Pancreas (tissue), 10 donors: ENCODE measurements at regions not wholly inside any gene's neighbourhood (a gene's known extent, or its start where the extent isn't known, plus 50 kb on each side); places are given as distances from the start of the nearest gene placed in this dataset.

Experiments
- ATAC-seq, 4 donors: fragments of 200-7000 bp; cut with Tn5 transposase; one replicate each; pipeline versions ENCODE4 v1.8.0 to v1.9.1; 2020; ENCODE audit warnings: mild to moderate bottlenecking in 4 of 4, moderate library complexity in 4 of 4
- DNase-seq, 6 donors: peaks; one replicate each; pipeline ENCODE4 v3.0.0-alpha.2; 2020
- FAIRE-seq: peaks from 2 replicates; lab custom pipeline; 2012; peaks lifted over from hg19 to GRCh38; lab: Jason Lieb, UNC
- H3K27ac ChIP-seq, 4 donors: fragments of 200-600 bp; sonication (generic); 1 replicate in 3 of 4; 2 replicates in 1 of 4; pipeline versions ENCODE4 v1.5.0 to v1.8.0; 2020
- H3K27me3 ChIP-seq, 4 donors: fragments of 200-600 bp; one replicate each; pipeline ENCODE4 v1.8.0; 2021
- H3K36me3 ChIP-seq, 3 donors: fragments of 200-600 bp; sonication (generic) in 1 of 3; one replicate each; pipeline versions ENCODE4 v1.5.0 to v1.8.0; 2020 to 2021
- H3K4me1 ChIP-seq, 3 donors: fragments of 200-600 bp; one replicate each; pipeline ENCODE4 v1.8.0; 2021
- H3K4me3 ChIP-seq, 4 donors: fragments of 200-600 bp; sonication (generic) in 2 of 4; one replicate each; pipeline versions ENCODE4 v1.5.0 to v1.8.0; 2020 to 2021
- H3K9me3 ChIP-seq, 4 donors: fragments of 200-600 bp; one replicate each; pipeline ENCODE4 v1.8.0; 2021
- WGBS, 2 donors: extraction: QIAGEN DNeasy Blood & Tissue Kit; methylation state at CpG; one replicate each; pipeline ENCODE4 v1.1.7; 2013; 5-methylcytosine and 5-hydroxymethylcytosine counted together
- intact Hi-C, 3 donors: fragments of 100-400 bp; cut with DNase I; formaldehyde crosslinking; loops; one replicate each; pipeline versions ENCODE4 v1.11.1 to v1.14.2; 2022
- TF ChIP-seq, protein P1 (sequence below), 4 donors: fragments of 200-600 bp; sonication (generic) in 3 of 4; IDR thresholded peaks; one replicate each; pipeline versions ENCODE4 v1.5.0 to v1.8.0; 2021; ENCODE audit warnings: antibody characterized with exemption in 4 of 4
- donor health status: healthy with polysubstance abuse.
- donor health status: DM: no; HTN: no; CAD: no; lungs with moderate emphysema.
- donor health status: DM: no; HTN: no; CAD: no.
- donor health status: control.
- donor health status: control.
- donor health status: Bipolar disorder and iron deficiency.
- donor health status: DM: yes; HTN: yes; CAD: no.
- donor health status: DM: no; HTN: no; CAD: no.
- donor health status: DM: no; HTN: no; CAD: no.
- donor health status: DM: yes; HTN: yes; CAD: no.

DNA sequence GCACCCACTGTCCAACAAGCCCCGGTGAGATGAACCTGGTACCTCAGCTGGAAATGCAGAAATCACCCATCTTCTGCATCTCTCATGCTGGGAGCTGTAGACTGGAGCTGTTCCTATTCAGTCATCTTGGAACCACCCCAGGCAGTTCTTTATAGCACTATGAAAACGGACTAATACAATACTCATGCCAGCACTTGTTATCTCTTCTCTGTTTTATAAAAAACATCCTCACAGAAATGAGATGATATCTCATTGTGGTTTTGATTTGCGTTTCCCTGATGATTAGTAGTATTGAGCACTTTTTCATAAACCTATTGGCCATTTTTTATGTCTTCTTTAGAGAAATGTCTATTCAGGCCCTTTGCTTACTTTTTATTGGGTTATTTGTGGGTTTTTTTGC, 156.2 kb upstream of the ARPP21 start:
- ATAC-seq, result no peak
- H3K4me3 ChIP-seq, result no peak overlapping the region
- WGBS, 2 donors, result 56 to 64% methylated on average over 3 of the region's 3 CpGs
- no peak overlapping the region for H3K27ac ChIP-seq
- FAIRE-seq, result no peak
- H3K27me3 ChIP-seq, result no peaks in the 10 kb centered on the region
- no peaks in the 10 kb centered on the region for H3K4me1 ChIP-seq
- H3K36me3 ChIP-seq, result no peaks in the 10 kb centered on the region
- TF ChIP-seq, protein P1, sequence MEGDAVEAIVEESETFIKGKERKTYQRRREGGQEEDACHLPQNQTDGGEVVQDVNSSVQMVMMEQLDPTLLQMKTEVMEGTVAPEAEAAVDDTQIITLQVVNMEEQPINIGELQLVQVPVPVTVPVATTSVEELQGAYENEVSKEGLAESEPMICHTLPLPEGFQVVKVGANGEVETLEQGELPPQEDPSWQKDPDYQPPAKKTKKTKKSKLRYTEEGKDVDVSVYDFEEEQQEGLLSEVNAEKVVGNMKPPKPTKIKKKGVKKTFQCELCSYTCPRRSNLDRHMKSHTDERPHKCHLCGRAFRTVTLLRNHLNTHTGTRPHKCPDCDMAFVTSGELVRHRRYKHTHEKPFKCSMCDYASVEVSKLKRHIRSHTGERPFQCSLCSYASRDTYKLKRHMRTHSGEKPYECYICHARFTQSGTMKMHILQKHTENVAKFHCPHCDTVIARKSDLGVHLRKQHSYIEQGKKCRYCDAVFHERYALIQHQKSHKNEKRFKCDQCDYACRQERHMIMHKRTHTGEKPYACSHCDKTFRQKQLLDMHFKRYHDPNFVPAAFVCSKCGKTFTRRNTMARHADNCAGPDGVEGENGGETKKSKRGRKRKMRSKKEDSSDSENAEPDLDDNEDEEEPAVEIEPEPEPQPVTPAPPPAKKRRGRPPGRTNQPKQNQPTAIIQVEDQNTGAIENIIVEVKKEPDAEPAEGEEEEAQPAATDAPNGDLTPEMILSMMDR (IDR thresholded peaks at IDR 0.05), result no peak
- DNase-seq, result no peak
- intact Hi-C loops, result no loop called here
- H3K9me3 ChIP-seq, result no peaks in the 10 kb centered on the region

DNA sequence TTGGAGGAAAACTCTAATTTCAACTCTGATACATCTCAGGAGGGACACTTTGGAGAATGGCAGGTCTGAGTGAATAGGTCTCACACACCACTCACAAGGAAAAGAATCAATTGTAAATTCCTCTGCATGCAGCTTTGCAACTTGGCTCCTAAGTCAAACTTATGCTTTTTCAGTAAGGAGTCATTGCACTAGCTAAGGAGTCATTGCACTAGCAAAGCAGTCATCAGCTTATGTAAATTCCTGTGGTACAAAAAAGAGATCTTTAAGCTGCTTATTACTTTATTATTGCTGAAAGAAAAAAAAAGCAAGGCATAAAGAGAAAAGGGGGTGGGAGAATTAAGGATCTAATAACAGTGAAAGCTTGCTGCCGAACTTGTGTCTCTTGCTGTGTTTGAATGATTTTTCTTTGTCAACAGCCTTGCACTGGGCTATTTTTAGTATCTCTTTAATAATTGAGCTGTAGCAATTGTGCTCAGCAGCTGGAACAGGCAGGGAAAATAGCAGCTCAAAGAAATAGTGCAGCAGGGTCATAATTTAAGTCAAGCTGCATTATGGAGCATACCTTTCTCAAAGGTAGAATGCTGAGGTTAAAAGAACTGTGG, 154.3 kb upstream of the ARPP21 start:
- H3K4me3 ChIP-seq, result no peak overlapping the region

DNA sequence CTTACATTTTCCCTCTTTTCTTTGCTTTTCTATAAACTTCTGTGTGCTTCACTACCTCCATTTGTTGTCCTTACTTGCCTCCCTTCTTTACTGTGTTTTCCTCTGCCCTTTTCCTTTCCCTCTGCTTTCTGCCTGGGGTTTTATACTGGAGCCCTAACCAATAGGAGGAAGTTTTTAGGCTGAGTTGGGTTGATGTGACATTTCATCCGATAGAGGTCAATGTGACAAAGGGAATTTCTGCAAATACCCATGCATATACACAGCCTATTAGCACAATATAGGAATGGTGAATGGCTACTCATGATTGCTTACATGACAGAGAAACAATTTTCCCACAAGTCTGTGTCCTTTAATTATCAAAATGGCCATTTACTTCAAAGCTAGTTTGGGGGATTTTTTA, 153.0 kb upstream of the ARPP21 start:
- no peak for FAIRE-seq
- Histone ChIP-seq H3K27me3 (no peaks in the 10 kb centered on the region), H3K27ac (no peak overlapping the region), H3K36me3 (no peaks in the 10 kb centered on the region), H3K4me3 (no peak overlapping the region), H3K9me3 (no peaks in the 10 kb centered on the region), H3K4me1 (no peaks in the 10 kb centered on the region)
- intact Hi-C loops, result no loop called here
- 39 to 43% methylated on average over 1 of the region's 1 CpG for WGBS, 2 donors
- no peak for DNase-seq
- TF ChIP-seq, protein P1 (IDR thresholded peaks at IDR 0.05), result no peak
- ATAC-seq, result no peak

More for the DNA sequence above, 154.3 kb upstream of the ARPP21 start:
- ATAC-seq (no peak), FAIRE-seq (no peak), DNase-seq (no peak)
- 5 to 11% methylated on average over 1 of the region's 1 CpG for WGBS, 2 donors
- Histone ChIP-seq H3K27me3 (no peaks in the 10 kb centered on the region), H3K4me1 (no peaks in the 10 kb centered on the region), H3K9me3 (no peaks in the 10 kb centered on the region), H3K36me3 (no peaks in the 10 kb centered on the region), H3K27ac (no peak overlapping the region)
- intact Hi-C loops, result no loop called here
- TF ChIP-seq, protein P1 (IDR thresholded peaks at IDR 0.05), result no peak

DNA sequence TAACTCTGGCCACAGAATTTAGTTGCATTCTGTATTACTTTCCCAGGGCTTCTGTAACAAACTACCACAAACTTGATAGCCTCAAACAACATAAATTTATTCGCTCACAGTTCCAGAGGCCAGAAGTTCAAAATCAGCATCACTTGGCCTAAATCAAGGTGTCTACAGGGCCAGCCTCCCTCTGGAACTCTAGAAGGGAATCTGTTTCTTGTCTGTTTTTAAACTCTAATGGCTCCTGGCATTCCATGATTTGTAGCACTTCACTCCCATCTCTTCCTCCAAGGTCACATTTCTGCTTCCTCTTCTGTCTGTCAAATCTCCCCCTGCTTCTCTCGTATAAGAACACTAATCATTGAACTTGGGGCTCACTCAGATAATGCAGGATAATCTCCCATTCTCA, 151.9 kb upstream of the ARPP21 start:
- no peak overlapping the region for H3K4me3 ChIP-seq
- TF ChIP-seq, protein P1 (IDR thresholded peaks at IDR 0.05), result no peak
- H3K36me3 ChIP-seq, result no peaks in the 10 kb centered on the region
- no peaks in the 10 kb centered on the region for H3K4me1 ChIP-seq
- 61 to 65% methylated on average over 2 of the region's 2 CpGs for whole genome bisulfite sequencing, 2 donors
- H3K27me3 ChIP-seq, result no peaks in the 10 kb centered on the region
- H3K9me3 ChIP-seq, result no peaks in the 10 kb centered on the region
- ATAC-seq (no peak), DNase-seq (no peak), FAIRE-seq (no peak)
- intact Hi-C loops, result no loop called here
- H3K27ac ChIP-seq, result no peak overlapping the region

DNA sequence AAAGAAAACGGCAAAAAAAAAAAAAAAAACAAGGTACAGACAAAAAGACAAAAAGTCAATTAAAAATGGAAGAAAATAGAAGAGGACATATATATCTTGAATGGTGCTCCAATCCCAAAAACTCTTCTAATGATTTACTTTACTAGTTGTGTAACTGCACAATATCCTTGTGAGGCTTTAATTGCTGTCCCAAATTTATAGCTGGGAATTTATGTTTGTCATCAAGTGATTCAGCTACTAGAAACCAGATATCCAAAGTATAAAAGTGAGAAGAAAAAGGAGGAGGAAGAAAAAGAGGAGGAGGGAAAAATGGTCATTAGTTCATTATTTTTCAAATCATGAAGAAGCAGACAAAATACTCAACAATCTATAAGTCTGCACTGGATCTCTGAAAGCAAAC, 150.8 kb upstream of the ARPP21 start:
- TF ChIP-seq, protein P1 (IDR thresholded peaks at IDR 0.05), result no peak
- Histone ChIP-seq H3K4me1 (no peaks in the 10 kb centered on the region), H3K4me3 (no peak overlapping the region), H3K27me3 (no peaks in the 10 kb centered on the region), H3K36me3 (no peaks in the 10 kb centered on the region), H3K9me3 (no peaks in the 10 kb centered on the region), H3K27ac (no peak overlapping the region)
- WGBS, 2 donors, result 51 to 65% methylated on average over 1 of the region's 1 CpG
- intact Hi-C loops, result no loop called here
- DNase-seq, result no peak
- FAIRE-seq, result no peak
- ATAC-seq, result no peak
